ENCODE measurements at regions not wholly inside any gene's neighbourhood (a gene's known extent, or its start where the extent isn't known, plus 50 kb on each side); places are given as distances from the start of the nearest gene placed in this dataset.
"Not testable (repeated sequence)": the region's sequence is repeated elsewhere in the genome, so short reads cannot be mapped to it uniquely, and the experiment has no call there.

- Histone ChIP-seq H3K27me3 (no peaks in the 10 kb centered on the region), H3K27ac (no peak overlapping the region), H3K4me3 (no peak overlapping the region), H3K4me1 (no peaks in the 10 kb centered on the region), H3K36me3 (no peaks in the 10 kb centered on the region), H3K9me3 (no peaks in the 10 kb centered on the region)
- TF ChIP-seq CTCF (IDR thresholded peaks at IDR 0.05), result no peak
- intact Hi-C loops (cut with DNase I), result no loop called here
- no peak for DNase-seq
- ATAC-seq, result no peak
Observed at GRCh38 chrX:22859642-22860041, 140.1 kb upstream of the DDX53 start.

GRCh38 chrX:22866801-22867200 lies 133.0 kb upstream of the DDX53 start:
- ATAC-seq; intact Hi-C loops (cut with DNase I); DNase-seq; H3K36me3 ChIP-seq; H3K4me1 ChIP-seq; H3K27ac ChIP-seq; H3K9me3 ChIP-seq; H3K4me3 ChIP-seq; H3K27me3 ChIP-seq: not testable (repeated sequence)

- no peaks in the 10 kb centered on the region for H3K4me1 ChIP-seq
- H3K36me3 ChIP-seq, result no peaks in the 10 kb centered on the region
- no peak overlapping the region for H3K27ac ChIP-seq
- TF ChIP-seq CTCF (IDR thresholded peaks at IDR 0.05), result no peak
- DNase-seq, result no peak
- no peaks in the 10 kb centered on the region for H3K27me3 ChIP-seq
- intact Hi-C loops (cut with DNase I), result no loop called here
- ATAC-seq, result no peak
- no peak overlapping the region for H3K4me3 ChIP-seq
- H3K9me3 ChIP-seq, result no peaks in the 10 kb centered on the region
Observed at GRCh38 chrX:22882543-22882942, 117.2 kb upstream of the DDX53 start.

GRCh38 chrX:22889819-22890218 lies 109.9 kb upstream of the DDX53 start:
- intact Hi-C loops (cut with DNase I), result no loop called here
- ATAC-seq, result no peak
- H3K4me1 ChIP-seq, result no peaks in the 10 kb centered on the region
- H3K27ac ChIP-seq, result no peak overlapping the region
- no peak overlapping the region for H3K4me3 ChIP-seq
- H3K9me3 ChIP-seq, result no peaks in the 10 kb centered on the region
- no peaks in the 10 kb centered on the region for H3K36me3 ChIP-seq
- no peak for TF ChIP-seq CTCF (IDR thresholded peaks at IDR 0.05)
- no peaks in the 10 kb centered on the region for H3K27me3 ChIP-seq
- no peak for DNase-seq

GRCh38 chrX:22912616-22913015 lies 87.1 kb upstream of the DDX53 start:
- intact Hi-C loops (cut with DNase I), result no loop called here
- no peak for TF ChIP-seq CTCF (IDR thresholded peaks at IDR 0.05)
- ATAC-seq (no peak), DNase-seq (no peak)
- no peak overlapping the region for H3K27ac ChIP-seq
- H3K4me1 ChIP-seq, result no peaks in the 10 kb centered on the region
- no peaks in the 10 kb centered on the region for H3K27me3 ChIP-seq
- no peaks in the 10 kb centered on the region for H3K36me3 ChIP-seq
- H3K4me3 ChIP-seq, result no peak overlapping the region
- H3K9me3 ChIP-seq, result no peaks in the 10 kb centered on the region

- intact Hi-C loops (cut with DNase I), result no loop called here
- Histone ChIP-seq H3K36me3 (no peaks in the 10 kb centered on the region), H3K9me3 (no peaks in the 10 kb centered on the region), H3K4me3 (no peak overlapping the region), H3K27ac (no peak overlapping the region), H3K4me1 (no peaks in the 10 kb centered on the region), H3K27me3 (no peaks in the 10 kb centered on the region)
- no peak for DNase-seq
- TF ChIP-seq CTCF (IDR thresholded peaks at IDR 0.05), result no peak
- ATAC-seq, result no peak
Observed at GRCh38 chrX:22922961-22923360, 76.8 kb upstream of the DDX53 start.

Data from upper lobe of right lung (tissue), 1 donor.